Tibial artery (tissue), 4 donors: ENCODE measurements at regions not wholly inside any gene's neighbourhood (a gene's known extent, or its start where the extent isn't known, plus 50 kb on each side); places are given as distances from the start of the nearest gene placed in this dataset.

ENCODE experiments used
- DNase-seq, 2 donors: peaks; one replicate each; pipeline ENCODE4 v3.0.0-alpha.2; 2019
- H3K27ac ChIP-seq, 2 donors: fragments of 200-600 bp; sonication (generic) in 1 of 2; 1 replicate in 1 of 2; 2 replicates in 1 of 2; pipeline ENCODE4 v1.5.1; 2018 to 2019; ENCODE audit warnings: mild to moderate bottlenecking in 1 of 2
- H3K27me3 ChIP-seq, 2 donors: fragments of 200-600 bp; sonication (generic) in 1 of 2; one replicate each; pipeline versions ENCODE4 v1.5.1 to v1.6.0; 2016 to 2019
- H3K36me3 ChIP-seq, 3 donors: fragments of 200-600 bp; sonication (generic) in 2 of 3; one replicate each; pipeline ENCODE4 v1.5.1; 2016 to 2019; ENCODE audit warnings: mild to moderate bottlenecking in 2 of 3
- H3K4me1 ChIP-seq, 4 donors: fragments of 200-600 bp; sonication (generic) in 2 of 4; 1 replicate in 3 of 4; 2 replicates in 1 of 4; pipeline ENCODE4 v1.5.1; 2016 to 2019
- H3K4me3 ChIP-seq, 2 donors: fragments of 200-600 bp; sonication (generic) in 1 of 2; 1 replicate in 1 of 2; 2 replicates in 1 of 2; pipeline ENCODE4 v1.5.1; 2018 to 2019; ENCODE audit warnings: mild to moderate bottlenecking in 2 of 2
- H3K9me3 ChIP-seq, 3 donors: fragments of 200-600 bp; sonication (generic) in 1 of 3; one replicate each; pipeline ENCODE4 v1.5.1; 2016 to 2019
- CTCF ChIP-seq, 2 experiments: fragments of 200-600 bp in 1 of 2; fragments of 450-650 bp in 1 of 2; IDR thresholded peaks; one replicate each; pipeline ENCODE4 v1.5.1; 2017 to 2019; ENCODE audit warnings: antibody characterized with exemption in 2 of 2, mild to moderate bottlenecking in 1 of 2, moderate library complexity in 1 of 2
- intact Hi-C: fragments of 100-400 bp; cut with DNase I; formaldehyde crosslinking; loops from one replicate; pipeline ENCODE4 v1.15.0; 2023; ENCODE audit warnings: low total_unique reads

GRCh38 chr5:143870362-143870761 is 58.4 kb downstream of the HMHB1 start:
- no peaks in the 10 kb centered on the region for H3K27me3 ChIP-seq
- no peaks in the 10 kb centered on the region for H3K36me3 ChIP-seq
- H3K9me3 ChIP-seq: no peaks in the 10 kb centered on the region
- intact Hi-C loops: no loop called here
- H3K4me3 ChIP-seq: no peak overlapping the region
- no peak for DNase-seq
- no peak overlapping the region for H3K27ac ChIP-seq
- no peaks in the 10 kb centered on the region for H3K4me1 ChIP-seq
- no peak for TF ChIP-seq CTCF (IDR thresholded peaks at IDR 0.05)

- TF ChIP-seq CTCF (IDR thresholded peaks at IDR 0.05): no peak
- Histone ChIP-seq H3K36me3 (no peaks in the 10 kb centered on the region), H3K27me3 (no peaks in the 10 kb centered on the region), H3K4me1 (no peaks in the 10 kb centered on the region), H3K27ac (no peak overlapping the region), H3K4me3 (no peak overlapping the region), H3K9me3 (no peaks in the 10 kb centered on the region)
- intact Hi-C loops: no loop called here
- no peak for DNase-seq
These were observed 59.1 kb downstream of the HMHB1 start for GRCh38 chr5:143870871-143871632.

- Histone ChIP-seq H3K4me1 (no peaks in the 10 kb centered on the region), H3K36me3 (no peaks in the 10 kb centered on the region), H3K27ac (no peak overlapping the region), H3K4me3 (no peak overlapping the region), H3K9me3 (no peaks in the 10 kb centered on the region), H3K27me3 (no peaks in the 10 kb centered on the region)
- DNase-seq: no peak
- no peak for TF ChIP-seq CTCF (IDR thresholded peaks at IDR 0.05)
- intact Hi-C loops: no loop called here
These were observed 59.7 kb downstream of the HMHB1 start for GRCh38 chr5:143871672-143872071.

GRCh38 chr5:143874312-143874711 is 62.4 kb downstream of the HMHB1 start:
- Histone ChIP-seq H3K27me3 (no peaks in the 10 kb centered on the region), H3K36me3 (no peaks in the 10 kb centered on the region), H3K9me3 (no peaks in the 10 kb centered on the region), H3K4me1 (no peaks in the 10 kb centered on the region), H3K4me3 (no peak overlapping the region), H3K27ac (no peak overlapping the region)
- TF ChIP-seq CTCF (IDR thresholded peaks at IDR 0.05): no peak
- no peak for DNase-seq
- intact Hi-C loops: no loop called here

GRCh38 chr5:143877196-143877595 is 65.2 kb downstream of the HMHB1 start:
- Histone ChIP-seq H3K9me3 (no peaks in the 10 kb centered on the region), H3K4me1 (no peaks in the 10 kb centered on the region), H3K36me3 (no peaks in the 10 kb centered on the region), H3K4me3 (no peak overlapping the region), H3K27me3 (no peaks in the 10 kb centered on the region), H3K27ac (no peak overlapping the region)
- TF ChIP-seq CTCF (IDR thresholded peaks at IDR 0.05): no peak
- no peak for DNase-seq
- intact Hi-C loops: no loop called here

- Histone ChIP-seq H3K36me3 (no peaks in the 10 kb centered on the region), H3K27me3 (no peaks in the 10 kb centered on the region), H3K9me3 (no peaks in the 10 kb centered on the region), H3K27ac (no peak overlapping the region), H3K4me3 (no peak overlapping the region), H3K4me1 (no peaks in the 10 kb centered on the region)
- intact Hi-C loops: no loop called here
- no peak for DNase-seq
- TF ChIP-seq CTCF (IDR thresholded peaks at IDR 0.05): no peak
These were observed 66.5 kb downstream of the HMHB1 start for GRCh38 chr5:143878430-143878829.
